ENCODE measurements at regions not wholly inside any gene's neighbourhood (a gene's known extent, or its start where the extent isn't known, plus 50 kb on each side); places are given as distances from the start of the nearest gene placed in this dataset.

GRCh38 chr16:10308305-10309193 is 77.3 kb upstream of the ATF7IP2 start:
- no peaks in the 10 kb centered on the region for H3K36me3 ChIP-seq (ENCODE audit: control insufficient read depth, insufficient read depth, low read length)
- CTCF ChIA-PET, result interaction anchor here (0.7 kb wide), 1 partner anchor 92 kb away, joined by 3 read pairs; no protein-coding TSS in a partner anchor
- POLR2A ChIA-PET, result no interaction called here
- H3K27me3 ChIP-seq (ENCODE audit: control insufficient read depth, insufficient read depth, low read length), result no peaks in the 10 kb centered on the region
- DNase-seq (ENCODE audit: low read depth), result no peak
- H3K4me3 ChIP-seq (ENCODE audit: low read depth, low read length), result no peak overlapping the region
- no peak for TF ChIP-seq CTCF (IDR thresholded peaks at IDR 0.05; ENCODE audit: insufficient read depth, low read depth, low read length)

- no peak for DNase-seq (ENCODE audit: low read depth)
- ChIA-PET POLR2A (no interaction called here), CTCF (no interaction called here)
- no peak for TF ChIP-seq CTCF (IDR thresholded peaks at IDR 0.05; ENCODE audit: insufficient read depth, low read depth, low read length)
- H3K4me3 ChIP-seq (ENCODE audit: low read depth, low read length), result no peak overlapping the region
- H3K27me3 ChIP-seq (ENCODE audit: control insufficient read depth, insufficient read depth, low read length), result no peaks in the 10 kb centered on the region
- no peaks in the 10 kb centered on the region for H3K36me3 ChIP-seq (ENCODE audit: control insufficient read depth, insufficient read depth, low read length)
Measured at GRCh38 chr16:10309271-10309932, 76.5 kb upstream of the ATF7IP2 start.

DNA sequence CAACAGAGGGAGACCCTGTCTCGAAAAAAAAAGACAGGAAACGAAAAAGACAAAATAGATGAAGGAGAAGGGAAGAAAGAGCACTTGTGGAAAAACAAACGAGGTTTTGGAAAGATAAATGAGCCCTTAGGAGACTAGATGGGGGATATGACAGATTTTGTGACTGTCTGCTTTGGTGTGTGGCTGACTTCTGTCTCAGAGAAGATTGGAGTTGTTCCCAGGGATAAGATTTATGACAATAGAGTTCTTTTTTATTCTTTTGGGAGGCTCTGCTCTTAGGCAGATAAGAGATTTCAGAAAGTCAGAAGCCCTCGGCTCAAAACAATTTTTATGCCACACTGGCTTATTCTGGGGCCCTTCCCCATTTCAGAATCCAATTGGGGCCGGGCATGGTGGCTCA is 73.9 kb upstream of the ATF7IP2 start:
- TF ChIP-seq CTCF (IDR thresholded peaks at IDR 0.05; ENCODE audit: insufficient read depth, low read depth, low read length), result no peak
- CTCF ChIA-PET, result no interaction called here
- POLR2A ChIA-PET, result no interaction called here
- DNase-seq (ENCODE audit: low read depth), result no peak
- Histone ChIP-seq H3K27me3 (ENCODE audit: control insufficient read depth, insufficient read depth, low read length) (no peaks in the 10 kb centered on the region), H3K36me3 (ENCODE audit: control insufficient read depth, insufficient read depth, low read length) (no peaks in the 10 kb centered on the region), H3K4me3 (ENCODE audit: low read depth, low read length) (no peak overlapping the region)

GRCh38 chr16:10312784-10313724 is 72.8 kb upstream of the ATF7IP2 start:
- ChIA-PET CTCF (interaction anchor here (0.6 kb wide), 1 partner anchor 518 kb away, joined by 3 read pairs; no protein-coding TSS in a partner anchor), POLR2A (no interaction called here)
- Histone ChIP-seq H3K27me3 (ENCODE audit: control insufficient read depth, insufficient read depth, low read length) (no peaks in the 10 kb centered on the region), H3K4me3 (ENCODE audit: low read depth, low read length) (no peak overlapping the region), H3K36me3 (ENCODE audit: control insufficient read depth, insufficient read depth, low read length) (no peaks in the 10 kb centered on the region)
- TF ChIP-seq CTCF (IDR thresholded peaks at IDR 0.05; ENCODE audit: insufficient read depth, low read depth, low read length), result no peak
- DNase-seq (ENCODE audit: low read depth), result no peak
